ENCODE measurements at regions not wholly inside any gene's neighbourhood (a gene's known extent, or its start where the extent isn't known, plus 50 kb on each side); places are given as distances from the start of the nearest gene placed in this dataset.

DNA sequence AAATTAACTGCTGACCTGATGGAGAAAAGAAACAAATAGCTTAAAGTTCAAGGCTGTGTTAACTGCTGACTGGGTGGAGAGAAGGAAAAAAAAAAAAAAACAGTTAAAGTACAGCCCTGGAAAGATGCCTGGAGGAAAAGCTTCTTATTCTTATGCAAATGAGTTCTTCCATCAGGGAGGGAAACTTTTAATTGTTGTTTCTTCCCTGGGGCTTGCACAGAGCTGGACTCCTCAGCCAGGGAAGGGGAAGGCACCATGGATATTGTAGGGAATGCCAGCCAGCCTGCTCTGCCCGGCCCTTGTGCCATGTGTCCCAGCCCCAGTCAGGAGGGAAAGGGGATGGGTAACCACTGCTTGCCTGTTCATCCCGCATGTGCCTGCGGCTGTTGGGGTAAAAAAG, 833.1 kb upstream of the CRIM1 start:
- TF ChIP-seq CTCF (IDR thresholded peaks at IDR 0.05) (no peak), POLR2A (IDR thresholded peaks at IDR 0.05) (no peak)
